ENCODE measurements at regions not wholly inside any gene's neighbourhood (a gene's known extent, or its start where the extent isn't known, plus 50 kb on each side); places are given as distances from the start of the nearest gene placed in this dataset.

DNA sequence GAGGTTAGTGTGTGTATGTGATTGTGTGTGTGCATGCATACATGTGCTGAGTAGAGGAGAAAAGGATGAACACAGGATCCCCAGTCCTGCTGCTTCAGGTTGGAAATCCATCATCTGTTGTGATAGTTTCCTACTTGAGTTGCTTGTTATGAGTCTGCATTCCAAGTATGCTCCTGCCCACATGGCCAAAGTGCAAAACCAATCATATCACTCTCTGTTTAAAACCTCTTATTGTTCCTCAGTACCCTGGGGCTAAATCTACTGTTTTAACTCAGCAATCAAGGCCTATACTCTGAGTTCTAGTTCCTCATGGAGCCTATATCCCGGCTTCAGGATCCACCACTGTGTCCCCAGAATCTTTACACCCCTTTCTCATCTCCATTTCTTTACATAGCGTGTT, 139.9 kb upstream of the TLE3 start:
- Histone ChIP-seq H3F3A (ENCODE audit: low read depth) (no peaks in the 10 kb centered on the region), H3K4me1 (no peaks in the 10 kb centered on the region), H3K79me2 (ENCODE audit: low read depth) (no peaks in the 10 kb centered on the region), H3K4me2 (no peak overlapping the region), H3K36me3 (no peaks in the 10 kb centered on the region), H3K9ac (no peak overlapping the region), H4K20me1 (ENCODE audit: low read depth) (no peaks in the 10 kb centered on the region), H2AFZ (replicated peaks) (no peak overlapping the region), H3K27ac (no peak overlapping the region), H3K9me3 (ENCODE audit: low read depth) (no peaks in the 10 kb centered on the region), H3K27me3 (no peaks in the 10 kb centered on the region), H3K4me3 (no peak overlapping the region)
- no peak for TF ChIP-seq EZH2 (IDR thresholded peaks at IDR 0.05)
- TF ChIP-seq, protein P1, sequence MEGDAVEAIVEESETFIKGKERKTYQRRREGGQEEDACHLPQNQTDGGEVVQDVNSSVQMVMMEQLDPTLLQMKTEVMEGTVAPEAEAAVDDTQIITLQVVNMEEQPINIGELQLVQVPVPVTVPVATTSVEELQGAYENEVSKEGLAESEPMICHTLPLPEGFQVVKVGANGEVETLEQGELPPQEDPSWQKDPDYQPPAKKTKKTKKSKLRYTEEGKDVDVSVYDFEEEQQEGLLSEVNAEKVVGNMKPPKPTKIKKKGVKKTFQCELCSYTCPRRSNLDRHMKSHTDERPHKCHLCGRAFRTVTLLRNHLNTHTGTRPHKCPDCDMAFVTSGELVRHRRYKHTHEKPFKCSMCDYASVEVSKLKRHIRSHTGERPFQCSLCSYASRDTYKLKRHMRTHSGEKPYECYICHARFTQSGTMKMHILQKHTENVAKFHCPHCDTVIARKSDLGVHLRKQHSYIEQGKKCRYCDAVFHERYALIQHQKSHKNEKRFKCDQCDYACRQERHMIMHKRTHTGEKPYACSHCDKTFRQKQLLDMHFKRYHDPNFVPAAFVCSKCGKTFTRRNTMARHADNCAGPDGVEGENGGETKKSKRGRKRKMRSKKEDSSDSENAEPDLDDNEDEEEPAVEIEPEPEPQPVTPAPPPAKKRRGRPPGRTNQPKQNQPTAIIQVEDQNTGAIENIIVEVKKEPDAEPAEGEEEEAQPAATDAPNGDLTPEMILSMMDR (IDR thresholded peaks at IDR 0.05): no peak
- no peak for TF ChIP-seq EZH2phosphoT487 (IDR thresholded peaks at IDR 0.05)
- no peak overlapping the region for H3K27ac Mint-ChIP-seq
- H3K4me1 Mint-ChIP-seq: peaks cover 13% of the 10 kb centered on the region
- no peaks in the 10 kb centered on the region for H3K36me3 Mint-ChIP-seq
- no peak for DNase-seq (ENCODE audit: low spot score)
- peaks cover 4% of the 10 kb centered on the region for H3K27me3 Mint-ChIP-seq (ENCODE audit: insufficient read depth, low read depth)
- H3K4me3 Mint-ChIP-seq: no peak overlapping the region
- peaks cover 3% of the 10 kb centered on the region for H3K9me3 Mint-ChIP-seq

DNA sequence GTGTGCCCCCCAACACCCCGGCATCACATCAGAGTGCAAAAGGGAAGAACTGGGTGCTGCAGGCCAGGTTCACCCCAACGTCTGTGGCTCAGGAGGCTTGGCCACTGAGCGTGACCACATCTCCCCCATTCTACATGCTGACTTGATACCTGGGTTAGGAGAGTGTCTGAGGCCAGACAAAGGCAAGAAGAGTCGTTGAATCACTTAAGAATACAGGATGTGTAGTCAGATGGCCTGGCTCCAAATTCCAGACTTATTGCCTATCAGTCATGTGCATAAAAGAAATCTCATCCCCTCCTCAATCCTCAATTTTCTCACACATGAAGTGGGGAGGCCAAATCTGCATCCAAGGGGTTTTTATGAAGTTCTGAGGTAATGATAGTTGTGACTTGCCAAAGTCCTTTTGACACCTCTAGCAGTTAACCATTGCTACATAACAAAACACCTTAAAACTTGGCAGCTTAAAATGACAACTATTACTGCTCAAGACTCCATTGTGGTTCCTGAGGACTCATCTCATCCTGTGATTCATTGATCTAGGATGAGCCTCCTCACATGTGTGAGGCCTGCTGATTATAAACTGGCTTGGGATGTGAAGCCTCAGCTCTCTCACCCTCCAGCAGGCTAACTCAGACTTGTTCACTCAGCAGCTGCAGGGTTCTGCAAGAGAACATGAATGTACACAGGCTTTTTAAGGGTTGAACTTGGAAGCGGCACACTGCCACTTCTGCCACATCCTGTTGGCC, 138.8 kb upstream of the TLE3 start:
- Histone ChIP-seq H4K20me1 (ENCODE audit: low read depth) (no peaks in the 10 kb centered on the region), H3K4me1 (no peaks in the 10 kb centered on the region), H2AFZ (replicated peaks) (no peak overlapping the region), H3K27ac (no peak overlapping the region), H3K9ac (no peak overlapping the region), H3K27me3 (no peaks in the 10 kb centered on the region), H3K36me3 (no peaks in the 10 kb centered on the region), H3K79me2 (ENCODE audit: low read depth) (no peaks in the 10 kb centered on the region), H3K4me3 (no peak overlapping the region), H3K4me2 (no peak overlapping the region), H3K9me3 (ENCODE audit: low read depth) (no peaks in the 10 kb centered on the region), H3F3A (ENCODE audit: low read depth) (no peaks in the 10 kb centered on the region)
- Mint-ChIP-seq H3K9me3 (peaks cover 7% of the 10 kb centered on the region), H3K36me3 (no peaks in the 10 kb centered on the region), H3K27ac (no peak overlapping the region), H3K4me1 (peaks cover 10% of the 10 kb centered on the region), H3K27me3 (ENCODE audit: insufficient read depth, low read depth) (peaks cover 1% of the 10 kb centered on the region), H3K4me3 (no peak overlapping the region)
- TF ChIP-seq, protein P1 (IDR thresholded peaks at IDR 0.05): no peak
- no peak for TF ChIP-seq EZH2phosphoT487 (IDR thresholded peaks at IDR 0.05)
- no peak for TF ChIP-seq EZH2 (IDR thresholded peaks at IDR 0.05)
- no peak for DNase-seq (ENCODE audit: low spot score)

DNA sequence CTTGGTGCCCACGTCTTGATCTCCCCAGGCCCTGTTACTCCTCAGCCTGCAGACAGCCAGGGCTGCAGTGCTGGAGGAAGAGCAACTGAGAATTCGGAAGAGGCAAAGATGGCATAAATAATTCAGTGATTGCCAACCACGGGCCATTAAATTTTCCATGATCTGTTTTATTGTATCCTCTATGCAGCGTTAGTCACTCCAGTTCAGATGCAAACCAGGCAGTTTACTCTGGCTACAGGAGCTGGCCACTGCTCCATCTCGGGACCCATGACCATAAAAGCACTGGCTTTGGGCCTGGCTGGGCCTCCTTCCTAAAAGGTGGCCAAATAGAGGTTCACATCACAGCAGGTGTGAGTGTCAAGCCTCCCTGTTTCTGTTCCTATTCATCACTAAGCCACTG, 137.6 kb upstream of the TLE3 start:
- DNase-seq (ENCODE audit: low spot score): no peak
- Mint-ChIP-seq H3K4me1 (peaks cover 5% of the 10 kb centered on the region), H3K27me3 (ENCODE audit: insufficient read depth, low read depth) (no peaks in the 10 kb centered on the region), H3K4me3 (no peak overlapping the region), H3K27ac (no peak overlapping the region), H3K36me3 (no peaks in the 10 kb centered on the region), H3K9me3 (peaks cover 9% of the 10 kb centered on the region)
- no peaks in the 10 kb centered on the region for H3K9me3 ChIP-seq (ENCODE audit: low read depth)
- TF ChIP-seq, protein P1 (IDR thresholded peaks at IDR 0.05): no peak
- TF ChIP-seq EZH2phosphoT487 (IDR thresholded peaks at IDR 0.05) (no peak), EZH2 (IDR thresholded peaks at IDR 0.05) (no peak)
- no peak overlapping the region for H3K4me2 ChIP-seq
- no peak overlapping the region for H2AFZ ChIP-seq (replicated peaks)
- H3K27ac ChIP-seq: no peak overlapping the region
- no peaks in the 10 kb centered on the region for H3K4me1 ChIP-seq
- no peaks in the 10 kb centered on the region for H3F3A ChIP-seq (ENCODE audit: low read depth)
- no peaks in the 10 kb centered on the region for H4K20me1 ChIP-seq (ENCODE audit: low read depth)
- no peak overlapping the region for H3K4me3 ChIP-seq
- H3K36me3 ChIP-seq: no peaks in the 10 kb centered on the region
- H3K27me3 ChIP-seq: no peaks in the 10 kb centered on the region
- no peaks in the 10 kb centered on the region for H3K79me2 ChIP-seq (ENCODE audit: low read depth)
- no peak overlapping the region for H3K9ac ChIP-seq
